ENCODE measurements at regions not wholly inside any gene's neighbourhood (a gene's known extent, or its start where the extent isn't known, plus 50 kb on each side); places are given as distances from the start of the nearest gene placed in this dataset.
A peak's percentile ranks its signal among the peaks of the same experiment; 100 is the strongest.

DNA sequence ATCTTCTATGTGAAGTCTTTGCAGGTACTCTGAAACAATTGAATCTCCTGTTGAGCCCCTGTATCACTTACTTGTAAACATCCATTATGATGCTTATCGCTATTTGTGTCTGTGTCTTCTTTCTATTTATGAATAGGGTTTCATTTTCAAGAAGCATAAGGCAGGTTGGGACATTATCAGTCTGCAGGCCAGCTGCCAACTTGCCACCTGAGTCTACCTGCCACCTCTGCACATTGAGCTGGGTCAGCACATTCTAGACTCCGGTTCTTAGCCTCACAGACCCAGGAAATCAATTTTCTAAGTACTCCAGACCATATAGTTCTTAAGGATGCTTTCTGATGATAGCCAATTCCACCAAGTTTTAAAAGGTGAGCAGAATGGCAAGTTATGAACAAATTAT, 105.7 kb upstream of the MCTP2 start:
- no peak overlapping the region for H2AFZ ChIP-seq (ENCODE audit: low read depth)
- no peak for DNase-seq
- peaks cover 0 to 6% of the 10 kb centered on the region in 2 experiments; a peak in 1 of 4 replicates for H3K4me1 ChIP-seq (ENCODE audit: control insufficient read depth in 1 of 2, insufficient read depth in 2 of 2, low read depth in 1 of 2, low read length in 1 of 2)
- H3K9me2 ChIP-seq: no peaks in the 10 kb centered on the region
- 69% methylated on average over 2 of the region's 2 CpGs for WGBS (ENCODE audit: low lambda C conversion rate)
- H4K20me1 ChIP-seq (ENCODE audit: insufficient read depth): no peaks in the 10 kb centered on the region
- ChIA-PET POLR2A (interaction anchor here (0.6 kb wide), 1 partner anchor 920 kb away, joined by 4 read pairs; no protein-coding TSS in a partner anchor), CTCF (interaction anchor here (2.6 to 5.5 kb wide), 3 partner anchors 129 to 1095 kb away, joined by 9 to 18 read pairs (median 13); no protein-coding TSS in a partner anchor)
- no peaks in the 10 kb centered on the region for H3F3A ChIP-seq (replicated peaks; ENCODE audit: insufficient read depth)
- H3K79me2 ChIP-seq (ENCODE audit: insufficient read depth): no peaks in the 10 kb centered on the region
- TF ChIP-seq SIN3A (IDR thresholded peaks at IDR 0.05; ENCODE audit: borderline replicate concordance, low read depth, low read length) (no peak), MAX (IDR thresholded peaks at IDR 0.05; ENCODE audit: low read depth) (no peak), EP300 (IDR thresholded peaks at IDR 0.05; ENCODE audit: borderline replicate concordance in 1 of 2, low read depth in 1 of 2, low read length in 1 of 2) (no peak), GATA2 (CRISPR knock-in tag; IDR thresholded peaks at IDR 0.05) (no peak), YY1 (IDR thresholded peaks at IDR 0.05; ENCODE audit: low read depth) (no peak), FOXJ3 (CRISPR knock-in tag; IDR thresholded peaks at IDR 0.05) (no peak), TCF12 (IDR thresholded peaks at IDR 0.05) (no peak), TAF1 (IDR thresholded peaks at IDR 0.05; ENCODE audit: borderline replicate concordance, low read depth, low read length) (no peak), NRF1 (IDR thresholded peaks at IDR 0.05; ENCODE audit: low read depth, low read length) (no peak), POLR2AphosphoS5 (IDR thresholded peaks at IDR 0.05; ENCODE audit: low read depth, low read length) (no peak), TEAD4 (IDR thresholded peaks at IDR 0.05; ENCODE audit: borderline replicate concordance, insufficient read depth) (no peak), MEF2A (IDR thresholded peaks at IDR 0.05; ENCODE audit: borderline replicate concordance, low read depth) (no peak), NFIC (IDR thresholded peaks at IDR 0.05; ENCODE audit: borderline replicate concordance) (no peak), RAD21 (IDR thresholded peaks at IDR 0.05; ENCODE audit: low read length) (no peak)
- TF ChIP-seq, protein P1, sequence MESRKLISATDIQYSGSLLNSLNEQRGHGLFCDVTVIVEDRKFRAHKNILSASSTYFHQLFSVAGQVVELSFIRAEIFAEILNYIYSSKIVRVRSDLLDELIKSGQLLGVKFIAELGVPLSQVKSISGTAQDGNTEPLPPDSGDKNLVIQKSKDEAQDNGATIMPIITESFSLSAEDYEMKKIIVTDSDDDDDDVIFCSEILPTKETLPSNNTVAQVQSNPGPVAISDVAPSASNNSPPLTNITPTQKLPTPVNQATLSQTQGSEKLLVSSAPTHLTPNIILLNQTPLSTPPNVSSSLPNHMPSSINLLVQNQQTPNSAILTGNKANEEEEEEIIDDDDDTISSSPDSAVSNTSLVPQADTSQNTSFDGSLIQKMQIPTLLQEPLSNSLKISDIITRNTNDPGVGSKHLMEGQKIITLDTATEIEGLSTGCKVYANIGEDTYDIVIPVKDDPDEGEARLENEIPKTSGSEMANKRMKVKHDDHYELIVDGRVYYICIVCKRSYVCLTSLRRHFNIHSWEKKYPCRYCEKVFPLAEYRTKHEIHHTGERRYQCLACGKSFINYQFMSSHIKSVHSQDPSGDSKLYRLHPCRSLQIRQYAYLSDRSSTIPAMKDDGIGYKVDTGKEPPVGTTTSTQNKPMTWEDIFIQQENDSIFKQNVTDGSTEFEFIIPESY (IDR thresholded peaks at IDR 0.05; ENCODE audit: borderline replicate concordance, low read depth): no peak
- TF ChIP-seq, protein P2, sequence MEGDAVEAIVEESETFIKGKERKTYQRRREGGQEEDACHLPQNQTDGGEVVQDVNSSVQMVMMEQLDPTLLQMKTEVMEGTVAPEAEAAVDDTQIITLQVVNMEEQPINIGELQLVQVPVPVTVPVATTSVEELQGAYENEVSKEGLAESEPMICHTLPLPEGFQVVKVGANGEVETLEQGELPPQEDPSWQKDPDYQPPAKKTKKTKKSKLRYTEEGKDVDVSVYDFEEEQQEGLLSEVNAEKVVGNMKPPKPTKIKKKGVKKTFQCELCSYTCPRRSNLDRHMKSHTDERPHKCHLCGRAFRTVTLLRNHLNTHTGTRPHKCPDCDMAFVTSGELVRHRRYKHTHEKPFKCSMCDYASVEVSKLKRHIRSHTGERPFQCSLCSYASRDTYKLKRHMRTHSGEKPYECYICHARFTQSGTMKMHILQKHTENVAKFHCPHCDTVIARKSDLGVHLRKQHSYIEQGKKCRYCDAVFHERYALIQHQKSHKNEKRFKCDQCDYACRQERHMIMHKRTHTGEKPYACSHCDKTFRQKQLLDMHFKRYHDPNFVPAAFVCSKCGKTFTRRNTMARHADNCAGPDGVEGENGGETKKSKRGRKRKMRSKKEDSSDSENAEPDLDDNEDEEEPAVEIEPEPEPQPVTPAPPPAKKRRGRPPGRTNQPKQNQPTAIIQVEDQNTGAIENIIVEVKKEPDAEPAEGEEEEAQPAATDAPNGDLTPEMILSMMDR (IDR thresholded peaks at IDR 0.05): no peak
- TF ChIP-seq, protein P3, sequence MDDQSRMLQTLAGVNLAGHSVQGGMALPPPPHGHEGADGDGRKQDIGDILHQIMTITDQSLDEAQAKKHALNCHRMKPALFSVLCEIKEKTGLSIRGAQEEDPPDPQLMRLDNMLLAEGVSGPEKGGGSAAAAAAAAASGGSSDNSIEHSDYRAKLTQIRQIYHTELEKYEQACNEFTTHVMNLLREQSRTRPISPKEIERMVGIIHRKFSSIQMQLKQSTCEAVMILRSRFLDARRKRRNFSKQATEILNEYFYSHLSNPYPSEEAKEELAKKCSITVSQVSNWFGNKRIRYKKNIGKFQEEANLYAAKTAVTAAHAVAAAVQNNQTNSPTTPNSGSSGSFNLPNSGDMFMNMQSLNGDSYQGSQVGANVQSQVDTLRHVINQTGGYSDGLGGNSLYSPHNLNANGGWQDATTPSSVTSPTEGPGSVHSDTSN (IDR thresholded peaks at IDR 0.05): no peak
- H3K4me3 ChIP-seq (ENCODE audit: low read depth in 2 of 2, low read length in 1 of 2): no peak overlapping the region
- no peaks in the 10 kb centered on the region for H3K27me3 ChIP-seq (ENCODE audit: insufficient read depth)
- peak overlapping the region in 1 of 2 experiments; percentile 4; a peak in 1 of 4 replicates for H3K27ac ChIP-seq (ENCODE audit: low read depth in 2 of 2, low read length in 1 of 2)
- H3K36me3 ChIP-seq (replicated peaks in 1 of 2; ENCODE audit: control insufficient read depth in 1 of 2, insufficient read depth in 2 of 2, low read length in 1 of 2): no peaks in the 10 kb centered on the region
- H3K9me3 ChIP-seq: no peaks in the 10 kb centered on the region
- H3K4me2 ChIP-seq: no peak overlapping the region
- H3K9ac ChIP-seq: no peak overlapping the region

Data from SK-N-SH (cell line).